ENCODE measurements at regions not wholly inside any gene's neighbourhood (a gene's known extent, or its start where the extent isn't known, plus 50 kb on each side); places are given as distances from the start of the nearest gene placed in this dataset.

DNA sequence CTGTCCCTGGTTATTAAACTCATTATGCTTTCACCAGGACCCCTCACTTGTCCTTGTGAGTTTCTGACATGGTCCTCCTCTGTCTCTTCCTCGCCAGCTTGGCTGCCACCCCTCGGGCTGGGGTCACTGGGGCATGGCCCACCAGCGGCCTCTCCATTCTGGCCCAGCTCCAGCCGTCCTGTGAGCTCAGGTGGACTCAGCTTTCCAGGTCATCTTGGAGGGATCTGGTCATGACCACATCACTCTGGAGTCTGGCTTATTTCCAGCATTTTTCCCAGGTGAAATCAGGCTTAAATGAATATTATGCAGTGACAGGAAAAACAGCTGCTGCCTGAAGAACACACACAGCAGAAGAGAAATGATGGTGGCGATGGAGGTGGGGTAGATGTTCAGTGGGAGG lies 224.5 kb downstream of the ADAMTS15 start:
- TF ChIP-seq, protein P1, sequence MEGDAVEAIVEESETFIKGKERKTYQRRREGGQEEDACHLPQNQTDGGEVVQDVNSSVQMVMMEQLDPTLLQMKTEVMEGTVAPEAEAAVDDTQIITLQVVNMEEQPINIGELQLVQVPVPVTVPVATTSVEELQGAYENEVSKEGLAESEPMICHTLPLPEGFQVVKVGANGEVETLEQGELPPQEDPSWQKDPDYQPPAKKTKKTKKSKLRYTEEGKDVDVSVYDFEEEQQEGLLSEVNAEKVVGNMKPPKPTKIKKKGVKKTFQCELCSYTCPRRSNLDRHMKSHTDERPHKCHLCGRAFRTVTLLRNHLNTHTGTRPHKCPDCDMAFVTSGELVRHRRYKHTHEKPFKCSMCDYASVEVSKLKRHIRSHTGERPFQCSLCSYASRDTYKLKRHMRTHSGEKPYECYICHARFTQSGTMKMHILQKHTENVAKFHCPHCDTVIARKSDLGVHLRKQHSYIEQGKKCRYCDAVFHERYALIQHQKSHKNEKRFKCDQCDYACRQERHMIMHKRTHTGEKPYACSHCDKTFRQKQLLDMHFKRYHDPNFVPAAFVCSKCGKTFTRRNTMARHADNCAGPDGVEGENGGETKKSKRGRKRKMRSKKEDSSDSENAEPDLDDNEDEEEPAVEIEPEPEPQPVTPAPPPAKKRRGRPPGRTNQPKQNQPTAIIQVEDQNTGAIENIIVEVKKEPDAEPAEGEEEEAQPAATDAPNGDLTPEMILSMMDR (IDR thresholded peaks at IDR 0.05): no peak
- TF ChIP-seq EP300 (IDR thresholded peaks at IDR 0.05; ENCODE audit: low read depth): no peak
- TF ChIP-seq POLR2A (IDR thresholded peaks at IDR 0.05): no peak
- TF ChIP-seq POLR2AphosphoS5 (IDR thresholded peaks at IDR 0.05): no peak

Data from transverse colon (tissue), 4 donors.